ENCODE measurements at regions not wholly inside any gene's neighbourhood (a gene's known extent, or its start where the extent isn't known, plus 50 kb on each side); places are given as distances from the start of the nearest gene placed in this dataset.

DNA sequence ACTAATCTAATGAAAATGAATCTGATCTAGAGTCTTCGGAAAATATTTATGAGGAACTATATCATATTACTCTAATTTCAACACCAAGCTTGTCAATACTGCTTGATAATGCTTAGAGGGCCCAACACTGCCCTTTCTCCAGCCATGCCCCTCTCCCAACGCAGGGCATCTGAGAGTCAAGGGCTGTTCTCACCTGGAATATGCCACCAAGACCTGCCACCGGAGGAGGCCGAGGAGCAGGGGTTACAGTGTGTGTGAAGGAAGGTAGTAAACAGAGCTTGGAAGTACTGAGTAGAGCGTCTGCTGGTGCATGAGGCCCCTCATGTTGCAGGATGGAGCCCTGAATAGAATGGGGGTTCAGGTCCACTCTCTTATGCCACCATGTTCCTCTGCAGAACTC, 301.3 kb upstream of the MPDZ start:
- no peak for DNase-seq

DNA sequence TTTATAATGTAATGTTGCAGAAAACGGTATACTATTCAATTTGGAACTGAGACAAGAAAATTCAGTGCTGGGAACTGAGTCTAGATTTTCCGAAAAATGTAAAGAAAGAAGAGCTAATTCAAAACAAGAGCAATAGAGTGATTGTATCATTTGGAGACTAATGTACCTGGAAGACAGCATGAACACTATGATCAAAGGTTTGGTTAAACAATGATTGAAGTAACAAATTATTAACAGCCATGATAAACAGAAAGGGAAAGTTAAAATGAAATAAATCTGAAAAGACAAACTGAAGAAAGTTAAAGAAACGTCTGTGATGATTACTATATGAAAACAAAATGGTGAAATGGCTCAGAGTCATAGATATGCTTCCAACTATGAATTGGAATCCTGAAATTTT, 300.6 kb upstream of the MPDZ start:
- no peak for DNase-seq

GRCh38 chr9:13576101-13576500, 296.6 kb upstream of the MPDZ start:
- DNase-seq, result no peak

GRCh38 chr9:13575558-13575957, 296.1 kb upstream of the MPDZ start:
- no peak for DNase-seq

- DNase-seq, result no peak
These were observed 290.8 kb upstream of the MPDZ start for GRCh38 chr9:13570068-13570974.

DNA sequence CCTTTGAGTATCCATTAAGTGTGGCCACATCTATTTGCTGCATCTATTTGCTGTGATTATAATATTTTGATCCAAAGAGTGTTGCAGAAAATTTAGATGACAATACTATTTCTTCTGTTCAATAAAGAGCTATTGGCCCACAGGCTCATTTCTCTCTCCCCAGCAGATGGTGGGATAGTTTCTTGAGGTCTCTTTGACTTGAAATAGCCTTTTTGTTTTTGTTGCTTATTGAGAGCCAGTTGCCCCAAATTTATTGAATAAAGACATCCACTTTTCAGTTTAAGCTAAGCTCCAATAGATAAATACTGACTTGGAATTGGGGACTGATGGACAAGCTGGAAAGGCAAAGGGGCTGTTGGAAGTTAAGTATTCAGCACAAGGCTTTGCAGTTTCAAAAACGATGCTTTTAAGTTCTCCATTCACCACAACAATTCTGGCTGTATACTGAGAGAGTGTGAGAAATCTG, 290.1 kb upstream of the MPDZ start:
- no peak for DNase-seq

- no peak for DNase-seq
These were observed 289.5 kb upstream of the MPDZ start for GRCh38 chr9:13568841-13569601.

DNA sequence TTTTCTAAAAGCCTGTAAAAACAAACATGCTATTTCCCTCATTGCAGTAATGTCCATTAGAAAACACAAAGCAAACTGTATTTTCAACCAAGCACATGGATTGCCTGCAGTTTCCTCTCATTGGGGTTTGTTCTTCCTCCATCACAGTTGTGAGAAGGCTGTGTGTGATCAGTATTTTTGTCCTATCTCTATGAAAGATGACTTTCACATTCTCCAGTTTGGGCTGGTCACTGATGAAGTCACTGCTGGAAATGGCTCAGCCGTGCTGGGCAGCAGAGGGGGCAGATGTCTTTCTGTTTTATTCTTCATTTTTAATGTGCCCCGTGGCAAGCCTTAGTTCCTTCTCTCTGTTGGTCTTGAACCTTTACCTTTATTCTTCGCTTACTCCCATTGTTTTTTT, 288.9 kb upstream of the MPDZ start:
- no peak for DNase-seq

GRCh38 chr9:13567833-13568232, 288.3 kb upstream of the MPDZ start:
- no peak for DNase-seq

DNA sequence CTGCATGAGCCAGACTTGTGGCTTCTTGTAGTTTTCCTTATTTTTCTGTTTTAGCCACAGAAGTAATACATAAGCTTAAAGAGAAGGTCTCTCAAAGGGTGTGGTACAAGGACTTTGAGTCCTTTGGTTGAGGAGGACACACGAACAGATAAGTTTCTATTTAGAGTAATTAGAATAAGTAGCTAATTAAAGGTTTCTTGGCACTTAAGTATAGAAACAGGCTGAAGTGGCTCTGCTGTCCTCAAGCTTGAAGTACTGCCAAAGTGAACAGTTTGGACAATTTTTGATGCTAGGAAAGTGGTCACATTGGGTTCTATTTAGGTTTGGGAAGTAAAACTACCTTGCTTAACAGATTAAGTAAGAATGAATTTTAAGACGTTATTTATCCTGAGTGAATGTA, 278.3 kb upstream of the MPDZ start:
- DNase-seq, result no peak

DNA sequence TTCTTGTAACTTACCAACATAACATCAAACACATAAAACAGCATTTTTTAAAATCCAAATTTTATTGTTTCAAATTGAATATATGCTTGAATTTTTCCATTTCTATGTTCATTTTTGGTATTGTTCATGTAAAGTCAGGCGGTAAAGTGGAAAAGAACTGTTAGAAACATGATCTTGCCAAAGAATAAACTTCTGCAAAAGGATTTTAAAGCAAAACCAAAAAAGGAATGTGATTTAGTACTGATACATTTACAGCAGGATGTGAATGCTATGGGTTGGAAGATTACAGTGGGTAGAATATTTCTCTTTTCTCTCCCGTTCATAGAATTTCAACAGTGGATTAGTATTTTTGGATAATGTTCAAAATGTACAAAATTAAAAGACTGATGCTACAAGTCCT, 277.2 kb upstream of the MPDZ start:
- DNase-seq, result no peak

DNA sequence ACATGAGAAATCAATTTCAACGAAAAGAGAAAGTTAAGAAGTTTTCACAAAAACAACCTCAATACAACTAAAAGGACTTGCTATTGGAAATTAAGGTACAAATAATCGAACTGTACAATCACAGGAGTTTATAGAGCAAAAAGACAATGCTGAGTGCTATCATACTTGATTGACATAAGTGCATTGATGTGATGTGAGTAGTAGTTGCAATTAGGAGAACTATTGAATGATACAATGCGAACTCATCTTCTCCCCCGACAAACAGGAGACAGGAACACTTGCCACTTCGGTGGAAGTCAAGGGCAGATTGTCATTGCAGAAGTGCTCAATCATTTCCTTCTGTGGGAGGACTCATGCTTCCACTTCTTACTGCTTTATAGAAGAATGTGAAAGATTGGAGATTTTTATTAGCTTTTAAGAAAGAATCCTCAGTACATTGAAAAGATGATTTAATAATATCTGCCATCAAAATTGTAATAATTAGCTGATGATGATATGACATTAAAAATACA, 276.6 kb upstream of the MPDZ start:
- no peak for DNase-seq

- no peak for DNase-seq
These were observed 276.0 kb upstream of the MPDZ start for GRCh38 chr9:13555516-13555915.

GRCh38 chr9:13554626-13555025, 275.1 kb upstream of the MPDZ start:
- no peak for DNase-seq

DNA sequence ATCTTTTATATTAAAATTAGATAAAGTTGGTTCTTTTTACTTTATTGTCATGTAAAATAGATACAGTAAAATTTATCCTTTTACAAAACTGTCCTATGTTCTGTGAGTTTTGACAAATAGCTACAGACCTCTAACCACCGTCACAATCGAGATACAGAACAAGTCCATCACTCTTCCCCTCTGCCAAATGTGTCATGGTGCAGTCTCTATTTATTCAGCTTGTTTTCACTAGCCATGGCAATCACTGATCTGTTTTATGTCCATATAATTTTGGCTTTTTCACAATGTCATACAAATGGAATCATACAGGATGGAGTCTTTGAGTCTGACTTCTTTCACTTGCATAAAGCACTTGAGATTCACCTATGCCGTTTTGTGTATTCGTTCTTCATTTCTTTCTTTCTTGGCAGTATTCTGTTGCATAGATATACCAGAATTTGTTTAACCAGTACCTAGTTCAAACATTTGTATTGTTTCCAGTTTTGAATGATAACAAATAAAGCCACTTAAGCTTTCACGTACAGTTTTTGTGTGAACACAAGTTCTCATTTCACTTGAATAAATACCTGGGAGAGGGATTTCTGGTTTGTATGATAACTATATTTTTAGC, 273.2 kb upstream of the MPDZ start:
- no peak for DNase-seq

DNA sequence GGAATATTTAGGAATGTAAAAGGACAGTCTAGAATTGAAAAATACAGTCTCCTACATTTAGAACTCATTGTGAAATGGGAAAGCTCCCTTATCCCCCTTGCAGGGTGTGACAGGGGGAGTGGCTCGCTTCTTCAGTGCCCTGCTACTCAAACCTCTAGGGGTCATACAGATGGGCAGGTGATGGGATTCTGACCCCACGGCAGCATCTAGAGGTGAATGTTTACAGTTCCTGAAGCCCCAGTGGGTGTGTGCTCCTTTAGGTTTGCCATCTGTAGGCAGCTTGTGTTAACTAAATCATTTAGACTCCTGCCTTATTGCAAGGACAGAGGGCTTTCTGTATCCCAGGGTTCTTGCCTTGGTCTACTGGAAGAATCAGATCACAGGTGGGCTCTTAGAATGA, 271.0 kb upstream of the MPDZ start:
- DNase-seq, result no peak

DNA sequence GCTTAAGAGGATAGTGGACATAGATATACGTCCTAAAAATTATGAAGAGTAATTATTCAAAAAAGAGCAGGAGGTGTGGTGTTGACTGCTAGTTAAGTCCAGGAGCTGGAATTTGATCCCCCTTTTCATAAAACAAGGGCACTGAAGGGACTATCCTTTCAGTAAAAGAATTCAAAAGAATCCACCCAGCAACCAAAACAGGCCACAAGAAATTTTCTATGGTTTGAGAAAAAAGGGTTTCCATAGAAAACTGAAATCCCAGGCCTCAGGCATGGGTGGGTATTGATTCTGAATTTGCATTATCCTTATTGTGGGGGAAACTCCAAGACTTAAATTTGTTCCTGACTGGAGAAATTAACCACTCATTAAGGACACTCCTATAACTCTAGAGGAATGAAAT, 269.0 kb upstream of the MPDZ start:
- no peak for DNase-seq

- DNase-seq, result no peak
These were observed 255.6 kb upstream of the MPDZ start for GRCh38 chr9:13535141-13535540.

GRCh38 chr9:13534006-13534405, 254.5 kb upstream of the MPDZ start:
- DNase-seq, result no peak

GRCh38 chr9:13532407-13532806, 252.9 kb upstream of the MPDZ start:
- DNase-seq, result no peak

- no peak for DNase-seq
These were observed 250.0 kb upstream of the MPDZ start for GRCh38 chr9:13529321-13530104.

GRCh38 chr9:13524245-13524644, 244.8 kb upstream of the MPDZ start:
- DNase-seq, result no peak

GRCh38 chr9:13520069-13520468, 240.6 kb upstream of the MPDZ start:
- no peak for DNase-seq

Measured in stimulated activated CD4-positive, alpha-beta T cell treated with anti-CD3 and anti-CD28 coated beads, Interleukin-1b, Interleukin-23, amount 100 ng/mL, for 48 hours (primary cell).